GM13977 (cell line): ENCODE measurements at regions not wholly inside any gene's neighbourhood (a gene's known extent, or its start where the extent isn't known, plus 50 kb on each side); places are given as distances from the start of the nearest gene placed in this dataset.

Experiments used
- DNase-seq: peaks from one replicate; pipeline ENCODE4 v3.0.0; 2012; ENCODE audit warnings: low spot score
- CTCF ChIP-seq: IDR thresholded peaks from 2 replicates; pipeline ENCODE4 v1.5.1; 2012; ENCODE audit warnings: mild to moderate bottlenecking, control low read depth; ENCODE audit not compliant: insufficient read depth; ENCODE audit errors: extremely low read depth, missing control alignments
- in situ Hi-C: fragments of 300-500 bp; cut with MboI; formaldehyde crosslinking; loops from one replicate; pipeline ENCODE4 v1.12.0; 2022; ENCODE audit warnings: low sequenced_read_pairs, low pct_unique_long_range_greater_than_20kb, mixed read lengths, inconsistent platforms; ENCODE audit not compliant: unreplicated experiment

DNA sequence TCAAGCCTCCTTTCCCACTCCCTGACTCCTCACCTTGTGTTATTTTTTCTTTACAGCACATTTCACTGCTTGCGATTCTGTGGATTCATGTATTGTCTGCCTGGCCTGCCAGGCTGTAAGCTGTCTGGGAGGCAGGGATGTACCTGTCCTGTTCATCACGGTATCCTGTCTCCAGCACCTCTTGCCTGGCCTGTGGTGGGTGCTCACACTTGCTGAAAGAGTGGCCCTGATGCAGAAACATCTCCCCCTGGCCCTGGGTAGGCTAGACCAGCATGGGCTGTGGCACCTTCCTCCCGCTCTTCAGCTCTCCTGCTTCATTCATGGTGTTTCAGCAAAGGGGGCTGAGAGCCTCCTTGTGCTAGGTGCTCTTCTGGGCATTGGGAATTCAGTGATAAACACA, 60.1 kb upstream of the KCNG1 start:
- in situ Hi-C loops: no loop called here
- DNase-seq: no peak
- no peak for TF ChIP-seq CTCF

GRCh38 chr20:51080516-51080915, 57.6 kb upstream of the KCNG1 start:
- in situ Hi-C loops: no loop called here
- no peak for DNase-seq
- no peak for TF ChIP-seq CTCF

- no peak for DNase-seq
- TF ChIP-seq CTCF: no peak
- in situ Hi-C loops: no loop called here
Measured at GRCh38 chr20:51079488-51079887, 56.6 kb upstream of the KCNG1 start.

GRCh38 chr20:51077686-51078060, 54.8 kb upstream of the KCNG1 start:
- no peak for TF ChIP-seq CTCF
- in situ Hi-C loops: no loop called here
- DNase-seq: no peak

GRCh38 chr20:51076786-51077685, 54.1 kb upstream of the KCNG1 start:
- in situ Hi-C loops: no loop called here
- DNase-seq: no peak
- TF ChIP-seq CTCF: no peak

DNA sequence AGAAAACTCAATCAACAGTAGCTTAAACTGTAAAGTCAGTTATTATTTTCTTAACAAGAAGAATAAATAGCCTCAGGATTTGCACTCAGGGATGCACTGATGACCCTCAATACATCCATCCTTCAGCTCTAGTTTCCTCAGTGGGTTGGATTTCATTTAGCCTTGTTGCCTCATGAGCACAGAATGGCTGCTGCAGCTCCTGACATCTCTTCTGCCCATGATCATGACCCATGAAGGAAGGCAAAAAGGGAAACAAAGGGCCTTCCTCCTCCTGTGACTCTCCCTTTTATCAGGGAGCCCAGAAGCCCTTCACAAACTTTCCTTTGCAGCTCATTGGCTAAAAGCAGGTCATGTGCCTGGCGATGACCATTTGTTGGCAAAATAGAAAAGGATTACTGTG, 51.2 kb upstream of the KCNG1 start:
- in situ Hi-C loops: no loop called here
- no peak for TF ChIP-seq CTCF
- DNase-seq: no peak
